ENCODE measurements at regions not wholly inside any gene's neighbourhood (a gene's known extent, or its start where the extent isn't known, plus 50 kb on each side); places are given as distances from the start of the nearest gene placed in this dataset.

DNA sequence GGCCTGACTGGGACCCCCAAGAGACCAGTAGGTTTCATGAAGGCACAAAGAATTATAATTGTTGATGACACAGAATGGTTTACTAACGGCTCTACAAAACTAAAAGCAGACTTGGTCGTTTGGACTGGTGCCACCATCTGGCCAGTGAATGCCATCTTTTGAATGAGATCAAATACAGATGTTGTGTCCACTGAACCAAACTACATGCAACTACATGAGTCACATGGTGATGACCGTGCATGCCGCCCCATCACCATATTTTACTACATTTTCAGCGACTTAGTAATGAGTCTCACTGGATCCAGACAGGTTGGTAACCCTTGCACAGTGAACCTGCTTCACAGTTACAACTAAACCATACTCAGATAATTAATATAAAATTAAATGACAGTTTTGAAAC lies 803.3 kb downstream of the DIPK2A start:
- Mint-ChIP-seq H3K4me1 (ENCODE audit: low read depth, unreplicated experiment) (no peaks in the 10 kb centered on the region), H3K9me3 (ENCODE audit: unreplicated experiment) (no peaks in the 10 kb centered on the region), H3K36me3 (ENCODE audit: unreplicated experiment) (no peaks in the 10 kb centered on the region), H3K4me3 (ENCODE audit: unreplicated experiment) (no peak overlapping the region), H3K27ac (ENCODE audit: unreplicated experiment) (no peak overlapping the region), H3K27me3 (ENCODE audit: unreplicated experiment) (no peaks in the 10 kb centered on the region)
- TF ChIP-seq, protein P1, sequence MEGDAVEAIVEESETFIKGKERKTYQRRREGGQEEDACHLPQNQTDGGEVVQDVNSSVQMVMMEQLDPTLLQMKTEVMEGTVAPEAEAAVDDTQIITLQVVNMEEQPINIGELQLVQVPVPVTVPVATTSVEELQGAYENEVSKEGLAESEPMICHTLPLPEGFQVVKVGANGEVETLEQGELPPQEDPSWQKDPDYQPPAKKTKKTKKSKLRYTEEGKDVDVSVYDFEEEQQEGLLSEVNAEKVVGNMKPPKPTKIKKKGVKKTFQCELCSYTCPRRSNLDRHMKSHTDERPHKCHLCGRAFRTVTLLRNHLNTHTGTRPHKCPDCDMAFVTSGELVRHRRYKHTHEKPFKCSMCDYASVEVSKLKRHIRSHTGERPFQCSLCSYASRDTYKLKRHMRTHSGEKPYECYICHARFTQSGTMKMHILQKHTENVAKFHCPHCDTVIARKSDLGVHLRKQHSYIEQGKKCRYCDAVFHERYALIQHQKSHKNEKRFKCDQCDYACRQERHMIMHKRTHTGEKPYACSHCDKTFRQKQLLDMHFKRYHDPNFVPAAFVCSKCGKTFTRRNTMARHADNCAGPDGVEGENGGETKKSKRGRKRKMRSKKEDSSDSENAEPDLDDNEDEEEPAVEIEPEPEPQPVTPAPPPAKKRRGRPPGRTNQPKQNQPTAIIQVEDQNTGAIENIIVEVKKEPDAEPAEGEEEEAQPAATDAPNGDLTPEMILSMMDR (IDR thresholded peaks at IDR 0.05; ENCODE audit: partially characterized antibody, unreplicated experiment) = no peak
- DNase-seq = no peak

DNA sequence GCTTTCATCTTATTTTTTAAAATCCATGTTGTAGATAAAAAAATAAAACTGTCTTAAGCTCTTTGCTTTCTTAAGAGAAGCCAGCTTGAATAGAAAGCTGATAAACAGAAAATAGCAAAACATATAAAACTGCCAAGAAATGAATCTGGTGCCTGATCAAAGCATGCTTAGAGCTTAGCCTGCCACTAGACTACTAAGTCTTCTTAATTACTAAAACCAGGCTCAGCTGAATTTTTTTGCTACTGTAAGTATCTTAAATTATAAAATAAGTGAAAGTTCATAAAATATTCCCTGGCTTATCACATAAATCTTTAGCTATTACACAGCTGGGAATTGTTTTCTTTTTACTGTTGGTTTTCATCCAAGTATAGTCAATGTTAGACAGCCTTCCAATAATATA lies 803.9 kb downstream of the DIPK2A start:
- Mint-ChIP-seq H3K4me1 (ENCODE audit: low read depth, unreplicated experiment) (no peaks in the 10 kb centered on the region), H3K27ac (ENCODE audit: unreplicated experiment) (no peak overlapping the region), H3K27me3 (ENCODE audit: unreplicated experiment) (no peaks in the 10 kb centered on the region), H3K4me3 (ENCODE audit: unreplicated experiment) (no peak overlapping the region), H3K9me3 (ENCODE audit: unreplicated experiment) (no peaks in the 10 kb centered on the region), H3K36me3 (ENCODE audit: unreplicated experiment) (no peaks in the 10 kb centered on the region)
- DNase-seq = no peak
- TF ChIP-seq, protein P1 (IDR thresholded peaks at IDR 0.05; ENCODE audit: partially characterized antibody, unreplicated experiment) = no peak

DNA sequence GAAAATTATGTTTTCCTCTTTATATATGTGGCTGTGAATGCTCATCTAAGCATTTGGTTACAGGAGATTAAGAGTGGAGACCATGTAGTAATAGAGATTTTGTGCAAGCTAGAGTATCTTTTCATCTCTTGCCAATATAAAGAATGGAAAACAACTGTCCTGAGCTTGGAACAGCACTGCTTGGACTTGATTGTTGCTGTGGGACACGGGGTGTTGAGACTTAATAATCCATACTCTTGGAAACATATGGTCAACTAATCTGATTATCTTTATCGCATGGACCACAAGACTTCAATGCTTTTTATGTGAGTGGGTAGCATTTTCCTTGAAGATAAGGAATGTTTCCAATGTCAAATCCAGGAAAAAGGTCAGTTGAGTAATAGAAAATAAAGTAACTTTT lies 806.3 kb downstream of the DIPK2A start:
- TF ChIP-seq, protein P1 (IDR thresholded peaks at IDR 0.05; ENCODE audit: partially characterized antibody, unreplicated experiment) = no peak
- no peaks in the 10 kb centered on the region for H3K9me3 Mint-ChIP-seq (ENCODE audit: unreplicated experiment)
- H3K36me3 Mint-ChIP-seq (ENCODE audit: unreplicated experiment) = no peaks in the 10 kb centered on the region
- H3K27me3 Mint-ChIP-seq (ENCODE audit: unreplicated experiment) = no peaks in the 10 kb centered on the region
- no peak overlapping the region for H3K4me3 Mint-ChIP-seq (ENCODE audit: unreplicated experiment)
- DNase-seq = no peak
- no peaks in the 10 kb centered on the region for H3K4me1 Mint-ChIP-seq (ENCODE audit: low read depth, unreplicated experiment)
- no peak overlapping the region for H3K27ac Mint-ChIP-seq (ENCODE audit: unreplicated experiment)

DNA sequence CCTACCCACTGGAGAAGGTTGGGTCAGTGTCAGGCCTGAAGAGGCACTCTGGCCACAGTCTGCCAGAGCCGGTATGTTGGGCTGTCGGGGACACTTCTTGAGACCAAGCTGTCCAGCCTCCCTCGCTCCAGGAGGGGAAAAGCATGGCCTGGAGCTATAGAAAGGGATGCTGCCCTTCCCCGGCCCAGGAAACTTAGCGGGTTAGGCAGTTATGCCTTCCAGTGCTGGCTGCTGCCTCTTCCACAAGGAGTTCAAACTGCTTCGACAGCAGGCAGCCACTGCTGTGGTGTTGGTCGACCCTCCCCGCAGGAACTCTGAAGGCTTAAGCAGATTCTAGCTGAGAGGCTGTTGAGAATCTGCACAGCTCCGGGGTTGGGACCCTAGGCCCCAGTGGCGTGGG lies 819.4 kb downstream of the DIPK2A start:
- H3K9me3 Mint-ChIP-seq (ENCODE audit: unreplicated experiment) = peaks cover 3% of the 10 kb centered on the region
- no peaks in the 10 kb centered on the region for H3K4me1 Mint-ChIP-seq (ENCODE audit: low read depth, unreplicated experiment)
- no peak for DNase-seq
- no peak overlapping the region for H3K4me3 Mint-ChIP-seq (ENCODE audit: unreplicated experiment)
- no peaks in the 10 kb centered on the region for H3K27me3 Mint-ChIP-seq (ENCODE audit: unreplicated experiment)
- no peaks in the 10 kb centered on the region for H3K36me3 Mint-ChIP-seq (ENCODE audit: unreplicated experiment)
- H3K27ac Mint-ChIP-seq (ENCODE audit: unreplicated experiment) = no peak overlapping the region
- TF ChIP-seq, protein P1 (IDR thresholded peaks at IDR 0.05; ENCODE audit: partially characterized antibody, unreplicated experiment) = no peak

DNA sequence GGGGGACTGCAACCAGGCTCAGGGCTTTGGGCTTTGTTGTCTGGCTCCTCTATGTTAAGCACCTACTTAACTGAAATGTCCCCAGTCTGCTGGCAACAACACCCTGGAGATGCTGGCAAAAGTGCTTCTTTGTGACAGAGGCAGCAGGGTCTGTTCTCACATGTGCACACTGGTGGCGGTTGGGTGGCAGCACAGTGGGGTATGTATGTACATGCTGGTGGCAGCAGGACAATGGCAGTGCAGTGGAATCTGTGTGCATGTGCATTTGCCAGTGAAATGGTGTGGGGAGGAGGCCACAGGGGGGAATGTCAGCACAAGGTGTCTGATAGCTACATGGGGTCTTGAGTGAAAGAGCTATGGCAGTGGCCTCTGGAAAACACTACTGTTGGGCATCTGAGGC lies 830.3 kb downstream of the DIPK2A start:
- H3K4me1 Mint-ChIP-seq (ENCODE audit: low read depth, unreplicated experiment) = no peaks in the 10 kb centered on the region
- TF ChIP-seq, protein P1 (IDR thresholded peaks at IDR 0.05; ENCODE audit: partially characterized antibody, unreplicated experiment) = no peak
- no peaks in the 10 kb centered on the region for H3K27me3 Mint-ChIP-seq (ENCODE audit: unreplicated experiment)
- no peak overlapping the region for H3K4me3 Mint-ChIP-seq (ENCODE audit: unreplicated experiment)
- H3K9me3 Mint-ChIP-seq (ENCODE audit: unreplicated experiment) = no peaks in the 10 kb centered on the region
- H3K27ac Mint-ChIP-seq (ENCODE audit: unreplicated experiment) = no peak overlapping the region
- H3K36me3 Mint-ChIP-seq (ENCODE audit: unreplicated experiment) = no peaks in the 10 kb centered on the region
- no peak for DNase-seq

Measured in glutamatergic neuron (in vitro differentiated cells).